Progenitor cell of endocrine pancreas (in vitro differentiated cells): ENCODE measurements at regions not wholly inside any gene's neighbourhood (a gene's known extent, or its start where the extent isn't known, plus 50 kb on each side); places are given as distances from the start of the nearest gene placed in this dataset.
"Not testable (repeated sequence)": the region's sequence is repeated elsewhere in the genome, so short reads cannot be mapped to it uniquely, and the experiment has no call there.

Source experiments
- DNase-seq: peaks from one replicate; pipeline ENCODE4 v3.0.0; 2021; ENCODE audit warnings: low spot score; ENCODE audit not compliant: unreplicated experiment
- H3K27ac Mint-ChIP-seq: 2 replicates; pipeline ENCODE4 v1.8.0; 2021; ENCODE audit warnings: mild to moderate bottlenecking, moderate library complexity, mixed read lengths
- H3K27me3 Mint-ChIP-seq: 2 replicates; pipeline ENCODE4 v1.8.0; 2021; ENCODE audit warnings: mixed read lengths
- H3K36me3 Mint-ChIP-seq: 2 replicates; pipeline ENCODE4 v1.8.0; 2022; ENCODE audit warnings: mixed read lengths; ENCODE audit not compliant: insufficient read depth
- H3K4me1 Mint-ChIP-seq: 2 replicates; pipeline ENCODE4 v1.8.0; 2021; ENCODE audit warnings: low read depth, mixed read lengths
- H3K4me3 Mint-ChIP-seq: 2 replicates; pipeline ENCODE4 v1.8.0; 2021; ENCODE audit warnings: low read depth, mild to moderate bottlenecking, moderate library complexity, mixed read lengths
- H3K9me3 Mint-ChIP-seq: 2 replicates; pipeline ENCODE4 v1.8.0; 2021; ENCODE audit warnings: low read depth, mixed read lengths
- TF ChIP-seq, protein P1 (sequence below): fragments of 200-600 bp; sonication (generic); IDR thresholded peaks from one replicate; pipeline ENCODE4 v1.5.0; 2021; ENCODE audit warnings: antibody characterized with exemption, mild to moderate bottlenecking; ENCODE audit not compliant: unreplicated experiment

- Mint-ChIP-seq H3K27ac (peak overlapping the region; percentile 5), H3K4me3 (no peak overlapping the region), H3K36me3 (no peaks in the 10 kb centered on the region), H3K4me1 (peaks cover 3% of the 10 kb centered on the region), H3K9me3 (no peaks in the 10 kb centered on the region), H3K27me3 (peaks cover 26% of the 10 kb centered on the region)
- DNase-seq = no peak
- TF ChIP-seq, protein P1, sequence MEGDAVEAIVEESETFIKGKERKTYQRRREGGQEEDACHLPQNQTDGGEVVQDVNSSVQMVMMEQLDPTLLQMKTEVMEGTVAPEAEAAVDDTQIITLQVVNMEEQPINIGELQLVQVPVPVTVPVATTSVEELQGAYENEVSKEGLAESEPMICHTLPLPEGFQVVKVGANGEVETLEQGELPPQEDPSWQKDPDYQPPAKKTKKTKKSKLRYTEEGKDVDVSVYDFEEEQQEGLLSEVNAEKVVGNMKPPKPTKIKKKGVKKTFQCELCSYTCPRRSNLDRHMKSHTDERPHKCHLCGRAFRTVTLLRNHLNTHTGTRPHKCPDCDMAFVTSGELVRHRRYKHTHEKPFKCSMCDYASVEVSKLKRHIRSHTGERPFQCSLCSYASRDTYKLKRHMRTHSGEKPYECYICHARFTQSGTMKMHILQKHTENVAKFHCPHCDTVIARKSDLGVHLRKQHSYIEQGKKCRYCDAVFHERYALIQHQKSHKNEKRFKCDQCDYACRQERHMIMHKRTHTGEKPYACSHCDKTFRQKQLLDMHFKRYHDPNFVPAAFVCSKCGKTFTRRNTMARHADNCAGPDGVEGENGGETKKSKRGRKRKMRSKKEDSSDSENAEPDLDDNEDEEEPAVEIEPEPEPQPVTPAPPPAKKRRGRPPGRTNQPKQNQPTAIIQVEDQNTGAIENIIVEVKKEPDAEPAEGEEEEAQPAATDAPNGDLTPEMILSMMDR = no peak
These were observed 63.7 kb upstream of the AUTS2 start for GRCh38 chr7:69534461-69535041.

DNA sequence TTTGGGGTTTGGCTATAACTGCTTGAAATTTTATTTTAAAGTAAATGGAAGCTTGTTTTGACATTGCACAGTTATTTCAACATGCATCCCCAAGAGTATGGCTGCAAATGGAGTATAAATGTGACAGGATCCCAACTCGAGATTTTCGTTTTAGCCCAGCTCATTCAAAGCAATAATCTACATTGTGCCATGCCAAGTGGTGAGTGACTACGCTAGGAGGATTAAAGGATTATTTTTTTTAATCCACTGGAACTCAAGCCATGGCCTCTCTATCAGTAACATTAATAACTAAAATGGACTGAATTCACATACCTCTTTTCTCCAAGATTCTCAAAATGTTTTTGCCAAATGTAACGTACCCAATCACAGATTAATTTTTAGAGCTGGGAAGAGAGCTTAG, 60.6 kb upstream of the AUTS2 start:
- no peak overlapping the region for H3K27ac Mint-ChIP-seq
- H3K27me3 Mint-ChIP-seq = peaks cover 26% of the 10 kb centered on the region

DNA sequence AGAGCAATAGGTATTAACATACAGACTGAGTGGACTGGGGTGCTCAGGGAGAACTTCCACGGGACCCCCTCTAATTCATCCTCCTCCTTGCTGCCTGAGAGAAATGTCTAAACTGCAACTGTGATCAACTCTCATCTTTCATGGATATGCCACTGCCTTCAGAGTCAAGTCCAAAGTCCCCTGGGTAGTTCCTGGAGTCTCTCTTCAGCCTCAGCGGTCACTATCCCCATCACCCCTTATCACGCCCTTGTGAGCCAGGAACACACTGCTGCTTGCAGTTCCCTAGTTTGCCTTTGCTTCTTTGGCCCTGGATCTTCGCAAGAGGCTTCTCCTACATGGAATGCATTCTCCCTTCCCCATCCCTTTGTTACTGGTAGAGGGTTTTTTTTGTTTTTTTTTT, 58.7 kb upstream of the AUTS2 start:
- H3K4me1 Mint-ChIP-seq = peaks cover 3% of the 10 kb centered on the region
- H3K9me3 Mint-ChIP-seq = no peaks in the 10 kb centered on the region
- TF ChIP-seq, protein P1 = no peak
- peaks cover 8% of the 10 kb centered on the region for H3K27me3 Mint-ChIP-seq
- no peak overlapping the region for H3K27ac Mint-ChIP-seq
- no peak overlapping the region for H3K4me3 Mint-ChIP-seq
- DNase-seq = no peak
- no peaks in the 10 kb centered on the region for H3K36me3 Mint-ChIP-seq

More for the DNA sequence above, 60.6 kb upstream of the AUTS2 start:
- TF ChIP-seq, protein P1 = no peak
- Mint-ChIP-seq H3K9me3 (no peaks in the 10 kb centered on the region), H3K36me3 (no peaks in the 10 kb centered on the region), H3K4me1 (peaks cover 4% of the 10 kb centered on the region), H3K4me3 (no peak overlapping the region)
- DNase-seq = no peak

GRCh38 chr7:69540287-69540686, 58.0 kb upstream of the AUTS2 start:
- Mint-ChIP-seq H3K4me3 (no peak overlapping the region), H3K27ac (no peak overlapping the region), H3K27me3 (peaks cover 3% of the 10 kb centered on the region), H3K36me3 (no peaks in the 10 kb centered on the region), H3K4me1 (peaks cover 3% of the 10 kb centered on the region), H3K9me3 (no peaks in the 10 kb centered on the region)
- TF ChIP-seq, protein P1 = no peak
- DNase-seq = no peak

- H3K9me3 Mint-ChIP-seq, H3K36me3 Mint-ChIP-seq, H3K27me3 Mint-ChIP-seq, H3K27ac Mint-ChIP-seq, DNase-seq, H3K4me1 Mint-ChIP-seq, H3K4me3 Mint-ChIP-seq: not testable (repeated sequence)
These were observed 56.4 kb upstream of the AUTS2 start for GRCh38 chr7:69541779-69542432.

- DNase-seq = no peak
- no peaks in the 10 kb centered on the region for H3K36me3 Mint-ChIP-seq
- H3K4me1 Mint-ChIP-seq = peaks cover 6% of the 10 kb centered on the region
- no peaks in the 10 kb centered on the region for H3K9me3 Mint-ChIP-seq
- H3K27ac Mint-ChIP-seq = no peak overlapping the region
- no peaks in the 10 kb centered on the region for H3K27me3 Mint-ChIP-seq
- TF ChIP-seq, protein P1 = no peak
- H3K4me3 Mint-ChIP-seq = no peak overlapping the region
These were observed 53.1 kb upstream of the AUTS2 start for GRCh38 chr7:69545175-69545574.
